ENCODE measurements at regions not wholly inside any gene's neighbourhood (a gene's known extent, or its start where the extent isn't known, plus 50 kb on each side); places are given as distances from the start of the nearest gene placed in this dataset.

DNA sequence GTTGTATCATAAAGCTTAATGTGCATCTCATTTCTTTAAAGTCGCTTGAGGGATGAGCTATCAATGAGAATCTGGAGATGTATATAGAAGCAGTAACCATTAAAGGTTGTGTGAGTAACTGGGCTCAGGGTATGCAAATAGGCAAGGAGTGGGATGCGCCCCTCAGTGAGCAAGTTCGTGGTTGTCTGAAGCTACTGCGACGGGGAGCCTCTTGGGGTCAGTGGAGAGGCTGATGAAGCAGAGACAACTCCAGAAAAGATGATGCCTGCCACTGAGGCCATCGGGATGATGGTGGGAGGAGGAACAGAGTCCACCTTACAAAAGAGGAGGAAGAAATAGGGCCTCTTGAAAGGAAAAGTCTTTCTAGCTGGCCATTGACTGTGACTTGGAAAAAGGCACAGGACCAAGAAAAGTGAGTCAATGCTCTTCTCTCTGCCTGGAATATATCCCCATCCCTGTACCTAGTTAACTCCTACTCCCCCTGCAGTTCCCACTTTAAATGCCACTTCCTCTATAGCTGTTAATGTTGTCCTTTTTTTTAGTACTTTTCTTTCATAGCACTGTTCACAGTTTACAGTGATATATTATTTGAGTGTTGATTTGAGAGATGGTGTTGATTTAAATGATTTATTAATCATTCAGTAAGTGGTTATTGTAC is 51.4 kb upstream of the LSM6 start:
- Histone ChIP-seq H3K18ac (ENCODE audit: low read length) (no peak overlapping the region), H2BK120ac (ENCODE audit: low read depth, low read length) (no peak overlapping the region), H3K4me3 (ENCODE audit: low read length) (no peak overlapping the region), H3K23ac (ENCODE audit: low read length) (no peak overlapping the region), H3K4ac (ENCODE audit: low read depth, low read length) (no peak overlapping the region), H3K4me1 (ENCODE audit: control insufficient read depth, low read depth, low read length) (no peaks in the 10 kb centered on the region), H3K27ac (ENCODE audit: low read depth, low read length) (no peak overlapping the region), H3K27me3 (ENCODE audit: insufficient read depth, low read length, poor library complexity) (no peaks in the 10 kb centered on the region), H3K79me1 (ENCODE audit: low read length) (no peaks in the 10 kb centered on the region), H2BK5ac (ENCODE audit: low read length) (no peak overlapping the region), H3K36me3 (ENCODE audit: control insufficient read depth, insufficient read depth, low read length) (no peaks in the 10 kb centered on the region), H3K79me2 (ENCODE audit: control insufficient read depth, insufficient read depth, low read length) (no peaks in the 10 kb centered on the region), H3K56ac (ENCODE audit: low read length) (no peak overlapping the region), H4K8ac (ENCODE audit: low read depth, low read length) (no peak overlapping the region), H2BK15ac (replicated peaks; ENCODE audit: low read depth) (no peak overlapping the region), H3K9ac (ENCODE audit: low read length) (no peak overlapping the region), H4K5ac (ENCODE audit: low read length) (no peak overlapping the region), H3K4me2 (ENCODE audit: low read length) (no peak overlapping the region), H2AK5ac (ENCODE audit: low read length) (no peak overlapping the region)
- peak; percentile 75 for DNase-seq
- WGBS (ENCODE audit: extremely low coverage, insufficient coverage, low lambda C conversion rate) = no CpG with 5 or more reads among the region's 6 CpGs

- Histone ChIP-seq H3K23ac (ENCODE audit: low read length) (no peak overlapping the region), H3K56ac (ENCODE audit: low read length) (no peak overlapping the region), H3K79me2 (ENCODE audit: control insufficient read depth, insufficient read depth, low read length) (no peaks in the 10 kb centered on the region), H4K8ac (ENCODE audit: low read depth, low read length) (no peak overlapping the region), H3K27ac (ENCODE audit: low read depth, low read length) (no peak overlapping the region), H3K27me3 (ENCODE audit: insufficient read depth, low read length, poor library complexity) (no peaks in the 10 kb centered on the region), H3K4me1 (ENCODE audit: control insufficient read depth, low read depth, low read length) (no peaks in the 10 kb centered on the region), H4K5ac (ENCODE audit: low read length) (no peak overlapping the region), H2AK5ac (ENCODE audit: low read length) (no peak overlapping the region), H3K4me2 (ENCODE audit: low read length) (no peak overlapping the region), H2BK5ac (ENCODE audit: low read length) (no peak overlapping the region), H2BK15ac (replicated peaks; ENCODE audit: low read depth) (no peak overlapping the region), H3K4me3 (ENCODE audit: low read length) (no peak overlapping the region), H3K4ac (ENCODE audit: low read depth, low read length) (no peak overlapping the region), H3K79me1 (ENCODE audit: low read length) (no peaks in the 10 kb centered on the region), H3K18ac (ENCODE audit: low read length) (no peak overlapping the region), H3K36me3 (ENCODE audit: control insufficient read depth, insufficient read depth, low read length) (no peaks in the 10 kb centered on the region), H2BK120ac (ENCODE audit: low read depth, low read length) (no peak overlapping the region), H3K9ac (ENCODE audit: low read length) (no peak overlapping the region)
- no CpG with 5 or more reads among the region's 1 CpG for WGBS (ENCODE audit: extremely low coverage, insufficient coverage, low lambda C conversion rate)
- no peak for DNase-seq
Observed at GRCh38 chr4:146123231-146123630, 52.3 kb upstream of the LSM6 start.

DNA sequence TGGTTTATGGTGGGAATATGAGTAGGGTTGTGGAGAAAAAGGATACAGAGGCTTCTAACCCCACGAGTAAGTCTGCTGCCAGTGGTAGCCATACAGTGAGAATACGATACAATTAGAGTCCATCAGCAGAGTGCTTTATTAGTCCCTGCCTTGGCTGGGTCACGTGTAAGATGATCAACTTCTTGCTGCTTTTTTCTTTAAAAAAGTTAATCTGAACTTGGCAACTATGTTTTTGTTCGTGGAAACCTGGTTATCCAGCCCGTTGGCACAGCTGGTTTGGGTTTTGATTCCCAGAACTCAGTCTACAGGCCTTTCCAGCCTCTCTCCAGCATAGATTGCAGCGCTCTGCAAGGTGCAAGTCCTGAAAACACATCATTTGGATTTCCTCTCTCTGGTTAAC is 53.1 kb upstream of the LSM6 start:
- Histone ChIP-seq H3K4me2 (ENCODE audit: low read length) (no peak overlapping the region), H3K4me3 (ENCODE audit: low read length) (no peak overlapping the region), H2BK5ac (ENCODE audit: low read length) (no peak overlapping the region), H3K4ac (ENCODE audit: low read depth, low read length) (no peak overlapping the region), H3K27ac (ENCODE audit: low read depth, low read length) (no peak overlapping the region), H3K18ac (ENCODE audit: low read length) (no peak overlapping the region), H3K79me1 (ENCODE audit: low read length) (no peaks in the 10 kb centered on the region), H3K56ac (ENCODE audit: low read length) (no peak overlapping the region), H3K36me3 (ENCODE audit: control insufficient read depth, insufficient read depth, low read length) (no peaks in the 10 kb centered on the region), H3K79me2 (ENCODE audit: control insufficient read depth, insufficient read depth, low read length) (no peaks in the 10 kb centered on the region), H4K8ac (ENCODE audit: low read depth, low read length) (no peak overlapping the region), H3K23ac (ENCODE audit: low read length) (no peak overlapping the region), H4K5ac (ENCODE audit: low read length) (no peak overlapping the region), H2AK5ac (ENCODE audit: low read length) (no peak overlapping the region), H3K4me1 (ENCODE audit: control insufficient read depth, low read depth, low read length) (no peaks in the 10 kb centered on the region), H2BK120ac (ENCODE audit: low read depth, low read length) (no peak overlapping the region), H3K27me3 (ENCODE audit: insufficient read depth, low read length, poor library complexity) (no peaks in the 10 kb centered on the region), H3K9ac (ENCODE audit: low read length) (no peak overlapping the region), H2BK15ac (replicated peaks; ENCODE audit: low read depth) (no peak overlapping the region)
- DNase-seq = no peak
- no CpG with 5 or more reads among the region's 6 CpGs for WGBS (ENCODE audit: extremely low coverage, insufficient coverage, low lambda C conversion rate)

DNA sequence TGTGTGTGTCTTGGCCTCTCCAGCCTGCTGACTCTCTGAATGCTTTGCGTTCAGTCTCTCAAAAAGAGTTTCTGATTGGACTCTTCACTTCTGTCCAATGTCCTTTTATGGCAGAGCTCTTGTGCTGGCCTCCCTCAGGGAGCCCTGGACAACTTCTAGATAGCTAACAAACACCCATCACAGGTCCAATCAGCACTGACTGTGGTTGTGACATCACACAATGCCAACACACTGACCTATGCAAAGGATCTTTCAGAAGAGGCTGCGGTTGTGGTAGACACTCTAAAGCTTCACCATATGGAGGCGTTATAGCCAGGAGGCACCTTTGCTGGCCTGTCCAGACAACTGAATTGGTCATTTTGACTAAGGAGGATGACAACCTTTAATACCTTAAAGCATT is 53.8 kb upstream of the LSM6 start:
- Histone ChIP-seq H3K56ac (ENCODE audit: low read length) (no peak overlapping the region), H3K27me3 (ENCODE audit: insufficient read depth, low read length, poor library complexity) (no peaks in the 10 kb centered on the region), H3K27ac (ENCODE audit: low read depth, low read length) (no peak overlapping the region), H3K4me2 (ENCODE audit: low read length) (no peak overlapping the region), H3K9ac (ENCODE audit: low read length) (no peak overlapping the region), H2BK15ac (replicated peaks; ENCODE audit: low read depth) (no peak overlapping the region), H4K5ac (ENCODE audit: low read length) (no peak overlapping the region), H2BK5ac (ENCODE audit: low read length) (no peak overlapping the region), H2AK5ac (ENCODE audit: low read length) (no peak overlapping the region), H3K23ac (ENCODE audit: low read length) (no peak overlapping the region), H3K79me1 (ENCODE audit: low read length) (no peaks in the 10 kb centered on the region), H4K8ac (ENCODE audit: low read depth, low read length) (no peak overlapping the region), H2BK120ac (ENCODE audit: low read depth, low read length) (no peak overlapping the region), H3K4me1 (ENCODE audit: control insufficient read depth, low read depth, low read length) (no peaks in the 10 kb centered on the region), H3K79me2 (ENCODE audit: control insufficient read depth, insufficient read depth, low read length) (no peaks in the 10 kb centered on the region), H3K4me3 (ENCODE audit: low read length) (no peak overlapping the region), H3K4ac (ENCODE audit: low read depth, low read length) (no peak overlapping the region), H3K36me3 (ENCODE audit: control insufficient read depth, insufficient read depth, low read length) (no peaks in the 10 kb centered on the region), H3K18ac (ENCODE audit: low read length) (no peak overlapping the region)
- DNase-seq = no peak
- WGBS (ENCODE audit: extremely low coverage, insufficient coverage, low lambda C conversion rate) = no CpG with 5 or more reads among the region's 3 CpGs

GRCh38 chr4:146119845-146120404 is 55.6 kb upstream of the LSM6 start:
- Histone ChIP-seq H3K4me1 (ENCODE audit: control insufficient read depth, low read depth, low read length) (no peaks in the 10 kb centered on the region), H3K4ac (ENCODE audit: low read depth, low read length) (no peak overlapping the region)
- WGBS (ENCODE audit: extremely low coverage, insufficient coverage, low lambda C conversion rate) = no CpG with 5 or more reads among the region's 6 CpGs

GRCh38 chr4:146114066-146114465 is 61.5 kb upstream of the LSM6 start:
- Histone ChIP-seq H4K8ac (ENCODE audit: low read depth, low read length) (no peak overlapping the region), H2AK5ac (ENCODE audit: low read length) (no peak overlapping the region), H3K79me2 (ENCODE audit: control insufficient read depth, insufficient read depth, low read length) (no peaks in the 10 kb centered on the region), H3K56ac (ENCODE audit: low read length) (no peak overlapping the region), H3K4me2 (ENCODE audit: low read length) (no peak overlapping the region), H4K5ac (ENCODE audit: low read length) (no peak overlapping the region), H3K27ac (ENCODE audit: low read depth, low read length) (no peak overlapping the region), H3K4me1 (ENCODE audit: control insufficient read depth, low read depth, low read length) (no peaks in the 10 kb centered on the region), H3K18ac (ENCODE audit: low read length) (no peak overlapping the region), H2BK5ac (ENCODE audit: low read length) (no peak overlapping the region), H3K4ac (ENCODE audit: low read depth, low read length) (no peak overlapping the region), H3K4me3 (ENCODE audit: low read length) (no peak overlapping the region), H2BK15ac (replicated peaks; ENCODE audit: low read depth) (no peak overlapping the region), H3K27me3 (ENCODE audit: insufficient read depth, low read length, poor library complexity) (no peaks in the 10 kb centered on the region), H2BK120ac (ENCODE audit: low read depth, low read length) (no peak overlapping the region), H3K23ac (ENCODE audit: low read length) (no peak overlapping the region), H3K79me1 (ENCODE audit: low read length) (no peaks in the 10 kb centered on the region), H3K9ac (ENCODE audit: low read length) (no peak overlapping the region), H3K36me3 (ENCODE audit: control insufficient read depth, insufficient read depth, low read length) (no peaks in the 10 kb centered on the region)
- no peak for DNase-seq
- WGBS (ENCODE audit: extremely low coverage, insufficient coverage, low lambda C conversion rate) = no CpG with 5 or more reads among the region's 8 CpGs

More at GRCh38 chr4:146119845-146120404, 55.6 kb upstream of the LSM6 start:
- Histone ChIP-seq H3K27ac (ENCODE audit: low read depth, low read length) (no peak overlapping the region), H2BK5ac (ENCODE audit: low read length) (no peak overlapping the region), H3K9ac (ENCODE audit: low read length) (no peak overlapping the region), H2BK120ac (ENCODE audit: low read depth, low read length) (no peak overlapping the region), H2AK5ac (ENCODE audit: low read length) (no peak overlapping the region), H3K79me2 (ENCODE audit: control insufficient read depth, insufficient read depth, low read length) (no peaks in the 10 kb centered on the region), H3K27me3 (ENCODE audit: insufficient read depth, low read length, poor library complexity) (no peaks in the 10 kb centered on the region), H3K79me1 (ENCODE audit: low read length) (no peaks in the 10 kb centered on the region), H3K56ac (ENCODE audit: low read length) (no peak overlapping the region), H3K36me3 (ENCODE audit: control insufficient read depth, insufficient read depth, low read length) (no peaks in the 10 kb centered on the region), H2BK15ac (replicated peaks; ENCODE audit: low read depth) (no peak overlapping the region), H3K4me2 (ENCODE audit: low read length) (no peak overlapping the region), H3K18ac (ENCODE audit: low read length) (no peak overlapping the region), H4K8ac (ENCODE audit: low read depth, low read length) (no peak overlapping the region), H4K5ac (ENCODE audit: low read length) (no peak overlapping the region), H3K4me3 (ENCODE audit: low read length) (no peak overlapping the region), H3K23ac (ENCODE audit: low read length) (no peak overlapping the region)
- no peak for DNase-seq

All from mesendoderm (in vitro differentiated cells).